Activated T-cell treated with anti-CD3 and anti-CD28 coated beads, Interleukin-2, amount 50 U/mL, for 72 hours (primary cell): ENCODE measurements at regions not wholly inside any gene's neighbourhood (a gene's known extent, or its start where the extent isn't known, plus 50 kb on each side); places are given as distances from the start of the nearest gene placed in this dataset.

Experiments used
- ATAC-seq, 2 donors: fragments of 150-1000 bp; cut with Tn5 transposase; replicated peaks in 1 of 2; 2 replicates each; pipeline ENCODE4 v1.10.0; 2021; ENCODE audit warnings: moderate library complexity in 2 of 2, mild to moderate bottlenecking in 1 of 2
- DNase-seq, 2 donors: peaks; one replicate each; pipeline ENCODE4 v3.0.0; 2021 to 2022; ENCODE audit warnings: mixed read lengths in 1 of 2
- H3K27ac Mint-ChIP-seq: one replicate; pipeline ENCODE4 v1.8.0; 2022; ENCODE audit warnings: mild to moderate bottlenecking, moderate library complexity, mixed read lengths
- H3K27me3 Mint-ChIP-seq: one replicate; pipeline ENCODE4 v1.8.0; 2022; ENCODE audit warnings: low read depth, mixed read lengths
- H3K36me3 Mint-ChIP-seq, 2 donors: one replicate each; pipeline ENCODE4 v1.8.0; 2022; ENCODE audit warnings: mixed read lengths in 2 of 2, mild to moderate bottlenecking in 1 of 2; ENCODE audit not compliant: insufficient read depth in 2 of 2
- H3K4me1 Mint-ChIP-seq: one replicate; pipeline ENCODE4 v1.8.0; 2022; ENCODE audit warnings: low read depth, mixed read lengths
- H3K4me3 Mint-ChIP-seq, 2 donors: one replicate each; pipeline ENCODE4 v1.8.0; 2022; ENCODE audit warnings: mild to moderate bottlenecking in 2 of 2, mixed read lengths in 2 of 2, moderate library complexity in 2 of 2
- H3K9me3 Mint-ChIP-seq, 2 donors: one replicate each; pipeline ENCODE4 v1.8.0; 2022; ENCODE audit warnings: mixed read lengths in 2 of 2

DNA sequence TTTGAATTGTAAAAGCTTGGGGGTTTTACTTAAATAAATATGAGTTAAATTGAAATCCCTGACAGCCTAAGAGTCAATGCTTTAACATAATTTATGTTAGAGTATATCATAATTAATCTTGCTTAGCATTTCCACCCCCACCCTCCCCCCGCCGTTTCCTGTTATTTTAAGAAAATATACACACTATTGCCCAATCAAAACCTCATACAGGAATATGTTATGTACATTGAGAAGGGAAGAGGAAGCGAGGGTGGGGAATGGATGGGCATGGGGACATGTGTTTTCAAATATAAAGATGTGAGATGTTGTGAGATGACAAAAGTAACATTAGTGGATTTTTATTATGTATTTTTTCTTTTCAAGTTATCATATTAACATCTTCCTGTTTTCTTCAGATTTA lies 561.1 kb upstream of the MEF2C start:
- Mint-ChIP-seq H3K27ac (no peak overlapping the region), H3K27me3 (no peaks in the 10 kb centered on the region), H3K9me3 (no peaks in the 10 kb centered on the region), H3K4me1 (no peaks in the 10 kb centered on the region), H3K4me3 (no peak overlapping the region), H3K36me3 (no peaks in the 10 kb centered on the region)
- ATAC-seq (no peak), DNase-seq (no peak)

DNA sequence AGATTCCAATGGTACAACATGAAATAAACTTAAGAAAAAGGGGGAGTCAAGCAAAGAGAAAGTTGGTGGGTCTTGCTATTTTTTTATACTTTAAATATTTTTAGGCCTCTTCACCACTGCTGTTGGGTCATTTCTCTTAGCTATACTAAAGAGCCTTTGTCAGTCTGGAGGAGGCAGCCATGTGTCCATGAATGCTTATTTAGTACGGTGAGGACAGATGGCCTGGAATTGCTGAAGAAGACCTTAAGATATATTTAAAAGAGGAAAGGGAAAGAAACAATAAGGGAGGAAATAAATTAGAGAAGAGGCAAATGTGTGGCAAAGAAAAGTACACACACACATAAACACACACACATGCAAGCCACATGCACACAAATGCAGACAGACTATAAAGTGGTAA lies 560.5 kb upstream of the MEF2C start:
- no peaks in the 10 kb centered on the region for H3K9me3 Mint-ChIP-seq
- no peaks in the 10 kb centered on the region for H3K27me3 Mint-ChIP-seq
- no peak overlapping the region for H3K4me3 Mint-ChIP-seq
- no peaks in the 10 kb centered on the region for H3K4me1 Mint-ChIP-seq
- no peaks in the 10 kb centered on the region for H3K36me3 Mint-ChIP-seq
- ATAC-seq, result no peak
- DNase-seq, result no peak
- no peak overlapping the region for H3K27ac Mint-ChIP-seq

DNA sequence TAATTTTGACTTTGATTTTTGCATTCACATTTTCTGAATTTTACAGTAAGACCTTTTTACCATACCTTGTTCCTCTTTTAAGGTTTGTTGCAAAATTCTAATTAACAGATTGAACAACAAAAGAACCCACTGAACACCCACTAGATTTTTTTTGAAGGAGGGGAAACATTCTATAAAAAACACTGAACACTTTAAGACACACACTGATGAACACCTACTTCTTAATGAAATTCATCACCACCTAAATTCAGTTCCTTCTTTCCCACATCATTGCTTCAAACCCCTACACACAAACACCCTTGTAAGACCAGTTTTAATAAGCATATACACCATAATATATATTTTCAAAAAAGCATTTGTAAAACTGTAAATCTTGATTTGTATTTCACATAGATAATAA lies 559.0 kb upstream of the MEF2C start:
- Mint-ChIP-seq H3K36me3 (no peaks in the 10 kb centered on the region), H3K27ac (no peak overlapping the region), H3K27me3 (no peaks in the 10 kb centered on the region), H3K4me1 (no peaks in the 10 kb centered on the region), H3K9me3 (peaks cover 0 to 2% of the 10 kb centered on the region in 2 donors), H3K4me3 (no peak overlapping the region)
- DNase-seq (no peak), ATAC-seq (no peak)

DNA sequence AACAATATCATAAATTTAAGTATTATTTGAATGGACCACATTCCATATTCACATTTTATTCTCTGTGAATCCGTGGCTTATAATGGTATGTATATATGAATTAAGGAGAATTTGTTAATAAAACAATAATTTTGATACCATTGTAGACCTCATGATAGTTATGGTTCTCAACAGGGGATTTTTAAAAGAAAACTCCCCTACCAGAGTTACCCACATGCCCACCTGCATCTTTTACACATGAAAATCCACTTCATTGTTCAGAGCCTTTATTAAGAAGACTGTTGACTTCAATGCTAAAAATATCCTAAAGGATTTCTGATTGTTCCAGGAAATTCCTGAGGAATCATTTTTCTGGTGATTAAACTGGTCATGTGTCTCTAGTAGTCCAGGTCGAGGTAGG lies 557.7 kb upstream of the MEF2C start:
- ATAC-seq, result no peak
- no peak overlapping the region for H3K27ac Mint-ChIP-seq
- no peaks in the 10 kb centered on the region for H3K4me1 Mint-ChIP-seq
- no peaks in the 10 kb centered on the region for H3K27me3 Mint-ChIP-seq
- no peaks in the 10 kb centered on the region for H3K36me3 Mint-ChIP-seq
- no peak for DNase-seq
- H3K4me3 Mint-ChIP-seq, result no peak overlapping the region
- H3K9me3 Mint-ChIP-seq, result peaks cover 0 to 2% of the 10 kb centered on the region in 2 donors

DNA sequence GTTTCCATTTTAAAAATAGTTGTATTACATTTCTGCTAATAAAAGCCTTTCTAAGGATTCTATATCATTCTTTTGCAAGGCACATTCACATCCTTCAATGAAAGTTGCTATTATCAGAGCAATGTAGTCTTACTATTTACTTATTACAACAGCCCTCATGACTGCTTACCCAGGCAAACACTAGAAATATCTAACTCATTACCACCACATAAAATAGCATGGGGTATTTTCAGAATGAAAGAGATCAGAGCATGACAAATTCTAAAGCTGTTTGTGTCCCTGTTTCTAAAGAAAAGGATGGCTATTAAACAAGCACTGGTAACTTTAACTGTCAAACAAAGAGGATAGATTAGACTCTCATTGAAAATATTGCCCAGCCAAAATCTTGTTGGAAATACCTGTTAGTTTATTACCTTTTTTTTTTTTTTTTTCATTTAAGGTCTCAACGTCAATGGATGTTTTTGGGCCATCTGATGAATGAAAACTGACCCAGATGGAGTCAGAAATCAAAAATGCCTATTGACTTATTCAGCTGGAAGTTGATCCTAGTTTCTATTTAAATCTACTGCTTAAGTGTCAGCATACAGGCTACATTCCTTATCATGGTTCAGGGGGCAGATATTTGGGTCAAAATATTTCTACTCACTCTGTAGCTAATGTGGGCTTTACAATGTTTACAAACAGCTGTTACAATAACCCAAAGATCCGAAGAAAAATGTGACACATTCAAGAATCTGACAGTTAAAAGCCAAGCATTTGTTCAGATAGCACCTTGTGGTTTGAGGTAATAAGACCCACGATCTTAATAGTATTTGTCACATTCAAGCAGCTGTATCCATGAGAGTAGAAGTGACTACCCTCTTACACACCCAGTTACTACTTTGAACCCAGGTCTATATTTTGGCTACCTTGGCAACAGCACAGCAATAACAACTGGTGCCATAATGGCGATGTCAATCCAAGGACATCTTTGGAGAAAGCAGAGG lies 554.8 kb upstream of the MEF2C start:
- Mint-ChIP-seq H3K4me3 (no peak overlapping the region), H3K9me3 (peaks cover 0 to 2% of the 10 kb centered on the region in 2 donors), H3K4me1 (no peaks in the 10 kb centered on the region), H3K27ac (no peak overlapping the region), H3K27me3 (no peaks in the 10 kb centered on the region), H3K36me3 (no peaks in the 10 kb centered on the region)
- ATAC-seq (no peak), DNase-seq (no peak)

DNA sequence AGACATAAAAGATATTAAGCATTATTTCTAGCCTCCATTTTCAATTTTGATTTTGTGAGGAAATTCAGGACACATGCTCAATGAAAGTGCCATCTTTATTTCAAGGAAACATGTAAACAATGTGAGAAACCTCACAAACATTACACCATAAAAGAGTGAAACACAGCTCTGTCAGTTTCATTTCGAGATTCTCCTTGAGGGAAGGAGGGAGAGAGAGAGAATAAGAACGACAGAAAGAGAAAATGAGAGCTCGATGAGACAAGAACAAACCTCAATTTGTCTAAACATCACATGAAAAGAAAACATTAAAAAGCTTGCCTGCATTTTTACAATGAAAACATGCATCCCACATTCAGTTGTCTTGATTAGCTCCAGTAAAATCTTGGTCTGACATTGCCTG lies 553.5 kb upstream of the MEF2C start:
- ATAC-seq (no peak), DNase-seq (no peak)
- no peak overlapping the region for H3K27ac Mint-ChIP-seq
- H3K36me3 Mint-ChIP-seq, result no peaks in the 10 kb centered on the region
- no peak overlapping the region for H3K4me3 Mint-ChIP-seq
- peaks cover 0 to 2% of the 10 kb centered on the region in 2 donors for H3K9me3 Mint-ChIP-seq
- no peaks in the 10 kb centered on the region for H3K4me1 Mint-ChIP-seq
- no peaks in the 10 kb centered on the region for H3K27me3 Mint-ChIP-seq

DNA sequence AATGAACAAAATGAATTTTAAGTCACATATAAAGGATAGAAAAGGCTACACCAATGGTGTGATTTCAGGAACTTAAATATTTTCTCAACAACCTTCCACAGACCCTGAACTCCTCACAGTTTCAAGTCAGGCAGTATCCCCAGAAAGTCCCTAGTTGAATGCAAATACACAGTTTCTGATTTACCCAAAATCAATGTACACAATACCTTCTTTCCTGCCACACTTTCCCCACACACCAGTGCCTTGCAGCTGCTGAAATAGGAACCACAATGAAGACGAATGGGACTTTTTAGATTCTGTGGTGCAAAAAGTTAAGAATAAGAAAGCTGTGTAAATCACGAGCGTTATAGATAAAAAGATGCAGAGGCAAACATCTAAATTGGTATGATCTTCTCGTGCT lies 552.4 kb upstream of the MEF2C start:
- peaks cover 1 to 2% of the 10 kb centered on the region in 2 donors for H3K9me3 Mint-ChIP-seq
- no peak overlapping the region for H3K4me3 Mint-ChIP-seq
- no peaks in the 10 kb centered on the region for H3K27me3 Mint-ChIP-seq
- H3K27ac Mint-ChIP-seq, result no peak overlapping the region
- DNase-seq, result no peak
- no peaks in the 10 kb centered on the region for H3K36me3 Mint-ChIP-seq
- ATAC-seq, result no peak
- H3K4me1 Mint-ChIP-seq, result no peaks in the 10 kb centered on the region

DNA sequence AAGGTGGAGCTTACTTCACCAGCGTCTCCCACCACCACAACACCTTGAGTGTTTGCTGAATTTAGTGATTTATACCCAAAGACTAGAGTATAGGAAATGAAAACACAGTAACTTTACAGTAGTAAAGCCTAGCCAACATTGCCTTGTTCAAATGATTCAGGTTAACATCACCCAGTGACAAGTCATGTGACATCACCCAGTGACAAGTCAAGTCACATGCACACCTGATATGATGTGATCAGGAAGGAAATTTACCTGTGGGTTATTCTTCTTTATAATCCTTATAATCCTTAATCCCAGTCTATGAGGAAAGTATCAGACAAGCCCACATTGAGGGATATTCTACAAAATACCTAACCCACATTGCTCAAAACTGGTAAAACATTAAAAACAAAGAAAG lies 545.6 kb upstream of the MEF2C start:
- H3K4me3 Mint-ChIP-seq, result no peak overlapping the region
- H3K36me3 Mint-ChIP-seq, result no peaks in the 10 kb centered on the region
- H3K4me1 Mint-ChIP-seq, result no peaks in the 10 kb centered on the region
- no peaks in the 10 kb centered on the region for H3K27me3 Mint-ChIP-seq
- H3K27ac Mint-ChIP-seq, result no peak overlapping the region
- ATAC-seq (no peak), DNase-seq (no peak)
- peaks cover 1 to 3% of the 10 kb centered on the region in 2 donors for H3K9me3 Mint-ChIP-seq

DNA sequence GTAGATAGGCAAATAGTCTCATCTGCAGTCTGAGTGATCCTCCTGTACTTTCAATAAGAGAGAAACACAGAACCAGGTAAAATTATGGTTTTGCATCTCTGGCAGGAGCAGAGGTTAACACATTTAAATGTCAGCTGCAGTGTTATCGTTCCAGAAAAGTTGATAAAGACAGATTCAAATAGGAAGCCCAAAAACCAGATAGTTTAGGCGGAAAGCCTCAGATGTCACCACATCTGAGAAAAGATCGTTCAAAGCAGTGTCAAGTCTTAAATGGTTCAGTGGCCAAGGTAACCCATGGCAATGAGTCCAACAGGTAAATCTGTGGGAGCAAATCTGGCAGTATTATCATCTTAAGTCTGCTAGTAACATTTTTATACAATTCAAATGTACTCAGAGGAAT lies 542.1 kb upstream of the MEF2C start:
- no peaks in the 10 kb centered on the region for H3K27me3 Mint-ChIP-seq

DNA sequence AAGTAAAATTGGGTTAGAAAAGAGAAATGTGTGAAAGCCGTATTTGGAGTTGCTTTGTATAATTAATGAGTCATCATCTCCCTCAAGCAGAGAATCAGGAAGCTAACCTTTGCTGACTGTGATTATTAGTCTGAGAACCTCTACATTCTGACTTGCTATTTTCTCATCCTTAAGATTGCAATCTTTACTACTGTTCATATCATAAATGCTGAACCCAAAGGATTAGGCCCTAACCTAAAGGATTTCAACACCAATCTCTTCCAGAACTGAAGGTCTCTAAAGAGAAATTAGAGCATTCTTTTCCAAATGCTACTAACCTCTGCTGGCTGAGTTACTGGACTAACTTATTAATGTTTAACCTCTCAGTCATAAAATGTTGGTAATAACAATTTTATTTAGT lies 538.1 kb upstream of the MEF2C start:
- Mint-ChIP-seq H3K27me3 (no peaks in the 10 kb centered on the region), H3K36me3 (peaks cover 0 to 2% of the 10 kb centered on the region in 2 donors), H3K4me3 (no peak overlapping the region), H3K4me1 (no peaks in the 10 kb centered on the region), H3K9me3 (peaks cover 11 to 20% of the 10 kb centered on the region in 2 donors), H3K27ac (no peak overlapping the region)
- ATAC-seq (no peak), DNase-seq (no peak)

More for the DNA sequence above, 542.1 kb upstream of the MEF2C start:
- no peak for DNase-seq
- Mint-ChIP-seq H3K4me1 (no peaks in the 10 kb centered on the region), H3K27ac (no peak overlapping the region), H3K9me3 (peaks cover 4 to 10% of the 10 kb centered on the region in 2 donors), H3K4me3 (no peak overlapping the region), H3K36me3 (no peaks in the 10 kb centered on the region)
- no peak for ATAC-seq

DNA sequence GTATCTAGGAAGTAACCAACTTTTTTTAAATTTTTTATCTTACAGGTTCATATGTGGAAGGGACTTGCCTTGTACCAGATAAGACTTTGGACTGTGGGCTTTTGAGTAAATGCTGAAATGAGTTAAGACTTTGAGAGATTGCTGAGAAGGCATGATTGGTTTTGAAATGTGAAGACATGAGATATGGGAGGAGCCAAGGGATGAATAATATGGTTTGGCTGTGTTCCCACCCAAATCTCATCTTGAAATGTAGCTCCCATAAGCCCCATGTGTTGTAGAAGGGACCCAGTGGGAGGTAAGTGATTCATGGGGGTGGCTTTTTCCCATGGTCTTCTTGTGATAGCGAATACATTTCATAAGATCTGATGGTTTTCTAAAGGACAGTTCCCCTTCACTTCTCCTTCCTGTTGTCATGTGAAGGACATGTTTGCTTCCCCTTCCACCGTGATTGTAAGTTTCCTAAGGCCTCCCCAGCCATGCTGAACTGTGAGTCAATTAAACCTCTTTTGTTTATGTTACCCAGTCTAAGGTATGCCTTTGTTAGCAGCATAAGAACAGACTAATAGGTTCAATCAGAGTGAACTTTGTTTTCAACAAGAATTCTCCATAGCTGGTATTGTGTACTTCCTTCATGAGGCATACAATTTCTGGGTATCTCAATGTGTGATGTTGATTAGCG lies 535.6 kb upstream of the MEF2C start:
- Mint-ChIP-seq H3K27me3 (no peaks in the 10 kb centered on the region), H3K4me1 (no peaks in the 10 kb centered on the region), H3K9me3 (peaks cover 11 to 18% of the 10 kb centered on the region in 2 donors), H3K4me3 (no peak overlapping the region), H3K27ac (no peak overlapping the region), H3K36me3 (peaks cover 0 to 2% of the 10 kb centered on the region in 2 donors)
- no peak for ATAC-seq
- no peak for DNase-seq

DNA sequence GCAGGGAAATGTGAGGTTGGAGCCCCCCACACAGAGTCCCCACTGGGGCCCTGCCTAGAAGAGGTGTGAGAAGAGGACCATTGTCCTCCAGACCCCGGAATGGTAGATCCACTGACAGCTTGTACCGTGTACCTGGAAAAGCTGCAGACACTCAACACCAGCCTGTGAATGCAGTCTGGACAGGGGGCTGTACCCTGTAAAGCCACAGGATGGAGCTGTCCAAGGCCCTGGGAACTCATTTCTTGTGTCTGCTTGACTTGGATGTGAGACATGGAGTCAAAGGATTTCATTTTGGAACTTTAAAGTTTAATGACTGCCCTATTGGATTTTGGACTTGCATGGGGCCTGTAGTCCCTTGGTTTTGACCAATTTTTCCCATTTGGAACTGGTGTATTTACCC lies 535.0 kb upstream of the MEF2C start:
- ATAC-seq, result no peak
- Mint-ChIP-seq H3K9me3 (peaks cover 11 to 16% of the 10 kb centered on the region in 2 donors), H3K27me3 (no peaks in the 10 kb centered on the region), H3K4me1 (no peaks in the 10 kb centered on the region), H3K4me3 (no peak overlapping the region), H3K27ac (no peak overlapping the region), H3K36me3 (peaks cover 0 to 2% of the 10 kb centered on the region in 2 donors)
- DNase-seq, result no peak

DNA sequence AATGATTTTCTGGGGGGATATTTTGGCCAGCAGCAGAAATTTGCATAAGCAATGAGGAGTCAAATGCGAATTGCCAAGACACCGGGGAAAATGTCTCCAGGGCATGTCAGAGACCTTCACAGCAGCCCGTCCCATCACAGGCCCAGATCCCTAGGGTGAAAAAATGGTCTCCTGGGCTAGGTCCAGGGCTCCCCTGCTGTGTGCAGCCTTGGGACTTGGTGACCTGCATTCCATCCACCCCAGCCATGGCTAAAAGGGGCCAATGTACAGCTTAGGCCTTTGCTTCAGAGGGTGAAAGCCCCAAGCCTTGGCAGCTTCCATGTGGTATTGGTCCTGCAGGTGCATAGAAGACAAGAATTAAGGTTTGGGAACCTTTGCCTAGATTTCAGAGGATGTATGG lies 534.5 kb upstream of the MEF2C start:
- no peak overlapping the region for H3K27ac Mint-ChIP-seq
- H3K27me3 Mint-ChIP-seq, result no peaks in the 10 kb centered on the region
- peaks cover 9 to 14% of the 10 kb centered on the region in 2 donors for H3K9me3 Mint-ChIP-seq

More for the DNA sequence above, 534.5 kb upstream of the MEF2C start:
- peaks cover 0 to 2% of the 10 kb centered on the region in 2 donors for H3K36me3 Mint-ChIP-seq
- DNase-seq (no peak), ATAC-seq (no peak)
- H3K4me1 Mint-ChIP-seq, result no peaks in the 10 kb centered on the region
- no peak overlapping the region for H3K4me3 Mint-ChIP-seq
